GM12891 (cell line): ENCODE measurements at regions not wholly inside any gene's neighbourhood (a gene's known extent, or its start where the extent isn't known, plus 50 kb on each side); places are given as distances from the start of the nearest gene placed in this dataset.

ENCODE experiments used
- DNase-seq: peaks from one replicate; pipeline ENCODE4 v3.0.0; 2011; ENCODE audit warnings: low spot score; ENCODE audit not compliant: insufficient read length
- FAIRE-seq: peaks from 2 replicates; lab custom pipeline; 2011; peaks lifted over from hg19 to GRCh38; lab: Jason Lieb, UNC
- PAX5 ChIP-seq: IDR thresholded peaks from 2 replicates; pipeline ENCODE4 v1.6.1; 2011; ENCODE audit warnings: low read length, moderate library complexity, mild to moderate bottlenecking; ENCODE audit not compliant: insufficient read depth, severe bottlenecking
- POLR2A ChIP-seq: IDR thresholded peaks from 2 replicates; pipeline ENCODE4 v1.6.1; 2011; ENCODE audit warnings: low read depth, low read length, control low read depth
- POLR2AphosphoS5 ChIP-seq: IDR thresholded peaks from 2 replicates; pipeline ENCODE4 v1.6.1; 2011; ENCODE audit warnings: low read depth, low read length, control low read depth
- POU2F2 ChIP-seq: IDR thresholded peaks from 2 replicates; pipeline ENCODE4 v1.6.1; 2011; ENCODE audit warnings: low read depth, mild to moderate bottlenecking, control low read depth, low read length, moderate library complexity
- SPI1 ChIP-seq: IDR thresholded peaks from 2 replicates; pipeline ENCODE4 v1.6.1; 2011; ENCODE audit warnings: low read depth, low read length, control low read depth
- TAF1 ChIP-seq: IDR thresholded peaks from 2 replicates; pipeline ENCODE4 v1.6.1; 2011; ENCODE audit warnings: low read depth, low read length, control low read depth

DNA sequence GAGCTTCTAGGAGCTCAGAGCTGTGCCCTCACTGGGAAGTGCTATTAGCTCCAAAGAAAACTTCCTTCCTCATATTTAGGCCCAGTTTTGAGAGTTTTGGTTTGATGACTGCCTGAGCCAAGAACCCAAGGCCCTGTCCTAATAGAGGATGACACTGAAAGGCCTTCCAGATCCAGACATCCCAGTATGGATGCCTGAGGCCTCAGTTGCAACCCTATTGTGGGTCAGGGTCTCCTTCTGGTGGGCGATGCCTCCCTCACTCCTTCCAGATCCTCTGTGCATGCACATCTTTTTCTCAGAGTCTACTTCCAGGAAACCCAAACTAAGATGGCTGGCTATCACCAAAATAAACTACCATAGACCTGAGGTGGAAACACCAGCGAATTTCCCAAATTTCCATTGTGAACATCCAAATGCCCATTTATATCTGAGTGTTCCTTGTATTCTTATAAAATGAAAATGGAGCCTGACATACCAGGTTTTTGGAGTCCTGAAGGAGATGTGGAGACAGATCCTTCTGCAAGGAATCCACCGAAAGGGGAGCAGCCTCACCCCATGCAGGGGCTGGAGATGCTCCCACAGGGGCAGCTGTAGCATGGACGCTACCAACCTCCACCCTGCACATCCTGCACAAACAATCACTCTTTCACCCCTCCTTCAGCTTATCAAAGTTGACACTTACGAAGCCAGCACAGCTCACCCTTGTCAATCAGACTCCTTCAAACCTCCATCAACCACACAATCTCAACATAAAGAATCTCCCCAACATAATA, 61.1 kb downstream of the GGTLC2 start:
- FAIRE-seq = no peak
- TF ChIP-seq POU2F2 (no peak), SPI1 (no peak), TAF1 (no peak), PAX5 (no peak), POLR2A (no peak), POLR2AphosphoS5 (no peak)
- DNase-seq = no peak

- FAIRE-seq = no peak
- no peak for DNase-seq
- TF ChIP-seq TAF1 (no peak), POLR2A (no peak), POU2F2 (no peak), SPI1 (no peak), PAX5 (no peak), POLR2AphosphoS5 (no peak)
Measured at GRCh38 chr22:22706253-22706915, 62.0 kb downstream of the GGTLC2 start.

GRCh38 chr22:22709719-22710445, 65.5 kb downstream of the GGTLC2 start:
- FAIRE-seq = no peak
- no peak for TF ChIP-seq POLR2AphosphoS5
- no peak for TF ChIP-seq TAF1
- no peak for TF ChIP-seq SPI1
- no peak for TF ChIP-seq PAX5
- TF ChIP-seq POLR2A = no peak
- no peak for DNase-seq

- FAIRE-seq = peak; percentile 77
- DNase-seq = no peak
- TF ChIP-seq SPI1 = no peak
- no peak for TF ChIP-seq POU2F2
- no peak for TF ChIP-seq PAX5
- TF ChIP-seq TAF1 = no peak
- TF ChIP-seq POLR2A = no peak
- TF ChIP-seq POLR2AphosphoS5 = no peak
Measured at GRCh38 chr22:22710719-22711531, 66.5 kb downstream of the GGTLC2 start.

DNA sequence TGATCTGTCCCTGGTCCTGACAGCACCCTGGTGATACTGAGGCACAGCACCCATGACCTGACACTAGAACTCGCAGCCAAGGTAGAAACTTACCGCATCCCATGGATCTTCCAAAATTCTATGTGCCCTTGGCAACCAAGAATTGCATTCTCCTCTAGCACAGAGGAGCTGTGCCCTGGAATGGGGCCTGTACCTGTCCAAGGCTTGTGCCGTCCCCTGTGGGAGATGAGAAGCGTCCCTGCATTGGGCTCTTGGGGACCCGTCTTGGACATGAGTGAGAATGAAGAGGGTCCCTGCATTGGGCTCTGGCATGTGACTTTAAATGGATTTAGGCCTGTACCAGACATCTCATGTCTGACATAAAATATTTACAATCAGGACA, 67.1 kb downstream of the GGTLC2 start:
- FAIRE-seq = no peak
- DNase-seq = no peak
- TF ChIP-seq POLR2A = no peak
- TF ChIP-seq POU2F2 = no peak
- no peak for TF ChIP-seq POLR2AphosphoS5
- TF ChIP-seq PAX5 = no peak
- TF ChIP-seq TAF1 = no peak
- no peak for TF ChIP-seq SPI1

- peak; percentile 77 for FAIRE-seq
- DNase-seq = no peak
- TF ChIP-seq POU2F2 (peak; percentile 33; the same call in 1 of the 2 replicates), TAF1 (no peak)
Measured at GRCh38 chr22:22712092-22712658, 67.8 kb downstream of the GGTLC2 start.

DNA sequence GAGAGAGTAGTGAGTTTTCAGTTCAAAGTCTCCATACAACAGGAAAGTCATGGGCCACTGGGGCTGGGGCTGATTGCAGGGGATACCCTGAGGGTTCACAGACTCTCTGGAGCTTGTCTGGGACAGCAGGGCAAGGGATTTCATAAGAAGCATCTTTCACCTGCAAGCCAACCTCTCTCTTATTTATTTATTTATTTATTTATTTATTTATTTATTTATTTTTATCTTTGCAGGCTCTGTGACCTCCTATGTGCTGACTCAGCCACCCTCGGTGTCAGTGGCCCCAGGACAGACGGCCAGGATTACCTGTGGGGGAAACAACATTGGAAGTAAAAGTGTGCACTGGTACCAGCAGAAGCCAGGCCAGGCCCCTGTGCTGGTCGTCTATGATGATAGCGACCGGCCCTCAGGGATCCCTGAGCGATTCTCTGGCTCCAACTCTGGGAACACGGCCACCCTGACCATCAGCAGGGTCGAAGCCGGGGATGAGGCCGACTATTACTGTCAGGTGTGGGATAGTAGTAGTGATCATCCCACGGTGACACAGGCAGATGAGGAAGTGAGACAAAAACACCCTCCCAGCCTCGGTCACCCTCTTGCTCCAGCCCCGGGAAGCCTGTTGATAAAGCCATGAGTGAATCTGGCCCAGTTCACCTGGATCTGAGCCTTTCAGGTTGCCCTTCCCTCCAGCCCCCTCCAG, 68.4 kb downstream of the GGTLC2 start:
- no peak for DNase-seq
- TF ChIP-seq SPI1 (peak; percentile 94), TAF1 (no peak)
- peak; percentile 93 for FAIRE-seq

- no peak for TF ChIP-seq POLR2AphosphoS5
- TF ChIP-seq PAX5 = no peak
- TF ChIP-seq TAF1 = no peak
- TF ChIP-seq POU2F2 = no peak
- no peak for TF ChIP-seq SPI1
- TF ChIP-seq POLR2A = no peak
- FAIRE-seq = no peak
- DNase-seq = no peak
Measured at GRCh38 chr22:22713416-22713815, 69.0 kb downstream of the GGTLC2 start.
